Ishikawa (cell line): ENCODE measurements at regions not wholly inside any gene's neighbourhood (a gene's known extent, or its start where the extent isn't known, plus 50 kb on each side); places are given as distances from the start of the nearest gene placed in this dataset.

ENCODE experiments used
- CREB1 ChIP-seq: IDR thresholded peaks from 2 replicates; pipeline ENCODE4 v1.6.1; 2012; ENCODE audit warnings: low read depth
- EGR1 ChIP-seq: IDR thresholded peaks from 2 replicates; pipeline ENCODE4 v1.6.1; 2012
- TCF12 ChIP-seq: IDR thresholded peaks from 2 replicates; pipeline ENCODE4 v1.6.1; 2012; ENCODE audit warnings: low read depth
- TEAD4 ChIP-seq: IDR thresholded peaks from 2 replicates; pipeline ENCODE4 v1.6.1; 2012

DNA sequence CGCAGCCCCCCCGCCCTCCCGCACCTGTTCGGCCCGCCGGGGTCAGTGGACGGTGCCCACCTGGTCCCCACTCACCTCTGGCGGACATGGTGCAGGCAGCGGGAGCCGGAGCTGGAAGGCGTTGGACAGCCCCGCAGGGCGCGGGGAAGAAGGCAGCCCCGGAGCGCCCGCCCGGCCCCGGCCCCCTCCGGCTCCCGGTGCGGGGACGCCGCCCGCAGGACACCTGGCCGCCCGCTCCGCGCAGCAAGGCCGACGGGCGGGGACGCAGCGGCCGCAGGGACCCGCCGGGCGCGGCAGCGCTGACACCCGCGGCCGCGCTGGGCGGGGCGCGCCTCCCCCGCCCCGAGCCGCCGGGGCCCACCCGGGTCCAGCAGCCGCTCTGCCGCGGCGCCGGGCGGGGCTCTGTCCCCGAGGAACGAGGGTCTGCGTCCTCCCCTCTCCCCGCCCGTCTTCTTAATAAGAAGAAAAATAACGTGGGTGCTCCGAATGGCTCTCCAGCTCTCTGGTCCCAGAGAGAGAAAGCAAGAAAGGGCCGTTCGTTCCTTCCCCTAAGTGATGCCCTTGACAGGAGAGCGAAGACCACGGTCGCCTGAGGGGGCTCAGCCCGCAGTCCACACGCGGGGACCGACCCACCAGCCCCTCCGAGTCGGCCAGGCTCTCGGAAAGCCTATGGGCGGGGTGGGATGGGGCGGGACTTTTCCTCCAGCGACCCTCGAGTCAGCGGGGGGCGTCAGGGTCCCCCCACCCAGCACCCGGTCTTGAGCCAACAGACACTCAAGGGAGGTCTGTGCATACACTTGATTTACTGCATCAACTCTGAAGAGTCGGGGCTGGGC lies 53.4 kb upstream of the FHIP2A start:
- TF ChIP-seq TEAD4 (no peak), CREB1 (no peak), EGR1 (no peak), TCF12 (peak; percentile 6; the same call in 1 of the 2 replicates)
